NCI-H1092 (cell line): ENCODE measurements at regions not wholly inside any gene's neighbourhood (a gene's known extent, or its start where the extent isn't known, plus 50 kb on each side); places are given as distances from the start of the nearest gene placed in this dataset.

ENCODE experiments used
- DNase-seq: peaks from one replicate; lab custom pipeline; 2025; lab: John Stamatoyannopoulos, UW

- DNase-seq, result no peak
Measured at GRCh38 chr10:8543361-8544056, 489.0 kb downstream of the GATA3 start.

DNA sequence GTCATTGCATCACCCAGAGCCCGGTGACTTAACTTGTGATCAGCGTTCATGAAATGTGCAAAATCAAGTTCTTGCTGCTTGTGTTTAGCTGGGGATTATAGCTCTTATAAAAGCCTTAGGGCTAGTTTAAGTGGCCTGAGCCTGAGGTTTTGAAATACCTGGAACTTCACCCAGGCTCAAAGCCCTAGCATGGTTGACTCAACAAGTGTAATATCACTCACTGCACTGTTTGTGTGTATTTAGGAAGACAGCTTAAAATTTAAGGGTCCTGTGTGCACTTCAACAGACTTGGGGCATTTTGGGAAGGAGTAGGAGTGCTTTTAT is 489.5 kb downstream of the GATA3 start:
- DNase-seq, result no peak

DNA sequence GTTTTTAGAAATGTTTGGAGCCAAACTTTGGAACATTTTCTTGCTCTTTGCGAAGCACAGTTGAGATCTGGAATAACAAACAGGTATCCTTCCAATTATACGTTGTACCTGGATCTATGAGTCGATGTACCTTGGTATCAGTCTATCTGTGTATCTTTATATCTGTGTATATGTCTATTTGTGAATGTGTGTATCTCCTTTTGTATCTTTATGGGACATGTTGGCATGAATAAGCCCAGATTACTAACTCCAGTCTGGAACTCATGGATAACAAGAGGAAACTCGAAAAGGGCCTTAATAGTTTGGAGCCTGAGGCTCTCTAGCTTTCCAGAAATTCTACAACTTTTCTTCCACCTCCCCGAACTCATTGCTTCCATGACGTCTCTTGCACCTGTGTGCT is 490.0 kb downstream of the GATA3 start:
- no peak for DNase-seq

DNA sequence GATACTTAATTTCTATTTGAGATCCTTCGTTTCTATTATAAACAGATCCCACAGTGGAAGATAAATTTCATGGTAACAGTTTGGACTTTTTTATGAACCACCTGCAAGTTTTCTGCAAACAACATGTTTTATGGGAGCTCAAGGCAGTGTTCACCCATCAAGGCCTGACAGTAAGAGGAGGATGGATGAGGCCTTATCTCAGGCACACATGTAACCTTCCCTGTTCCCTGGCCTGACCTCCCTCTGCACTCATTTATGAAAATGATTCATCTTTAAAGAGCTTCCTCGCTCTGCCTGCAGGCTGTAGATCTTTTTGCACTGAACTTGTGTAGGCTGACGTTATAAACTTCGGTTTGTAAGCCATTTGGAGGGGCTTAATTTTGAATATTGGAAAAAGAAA is 500.1 kb downstream of the GATA3 start:
- no peak for DNase-seq

GRCh38 chr10:8556321-8556720 is 501.8 kb downstream of the GATA3 start:
- DNase-seq, result no peak

DNA sequence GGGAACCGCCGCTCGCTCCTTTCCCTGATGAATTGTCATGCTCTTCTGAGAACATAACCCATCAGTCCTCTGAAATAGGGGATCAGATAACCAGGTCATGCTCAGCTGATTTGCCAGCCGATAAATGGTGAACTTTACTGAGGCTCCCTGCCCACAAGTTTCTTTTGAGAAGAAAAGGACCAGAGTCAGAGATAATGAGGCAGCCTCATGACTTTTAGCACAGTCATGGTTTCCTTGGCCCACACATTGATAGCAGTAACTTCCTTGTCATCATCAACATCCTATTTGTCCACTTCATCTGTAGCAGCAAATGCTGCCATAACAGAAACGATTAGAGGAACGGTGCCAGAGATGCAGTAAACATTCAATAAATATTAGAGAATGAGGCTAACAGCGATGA is 509.0 kb downstream of the GATA3 start:
- no peak for DNase-seq

GRCh38 chr10:8566737-8567136 is 512.2 kb downstream of the GATA3 start:
- DNase-seq, result no peak

DNA sequence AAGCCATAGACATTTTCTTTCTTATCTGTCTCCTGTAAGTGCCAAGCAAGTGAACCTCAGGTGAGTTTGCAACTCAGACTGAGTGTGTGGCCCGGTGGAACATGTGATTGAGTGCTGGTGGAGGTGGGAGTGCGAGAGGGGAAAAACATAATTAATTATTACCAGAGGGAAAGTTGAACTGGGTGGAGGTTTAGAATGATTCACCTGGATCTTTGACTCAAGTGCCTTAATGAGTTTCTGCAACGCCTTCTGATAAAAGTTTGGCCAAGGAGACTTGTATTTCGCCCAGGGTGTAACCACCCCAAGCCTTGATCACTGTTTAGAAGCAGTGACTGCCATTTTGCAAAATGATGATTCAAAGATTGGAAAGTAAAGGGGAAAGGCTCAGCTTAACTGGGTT is 513.9 kb downstream of the GATA3 start:
- DNase-seq, result no peak

DNA sequence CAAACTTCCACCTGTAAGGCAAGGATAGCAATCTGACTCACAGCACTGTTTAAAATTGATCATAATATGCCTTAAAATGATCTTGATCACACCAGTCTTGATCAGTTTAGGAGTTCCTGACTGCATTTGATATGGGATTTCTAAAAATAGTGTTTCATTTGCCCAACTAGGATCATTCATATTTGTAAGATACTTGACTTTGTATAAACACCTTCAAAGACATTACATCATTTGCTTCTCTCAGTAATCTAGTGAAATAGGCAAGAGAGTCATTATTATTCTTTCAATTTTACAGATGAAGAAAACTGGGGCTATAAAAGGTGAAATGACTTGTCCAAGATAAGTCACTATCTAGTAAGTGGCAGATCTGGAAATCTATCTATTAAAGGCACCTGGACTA is 521.1 kb downstream of the GATA3 start:
- DNase-seq, result no peak

DNA sequence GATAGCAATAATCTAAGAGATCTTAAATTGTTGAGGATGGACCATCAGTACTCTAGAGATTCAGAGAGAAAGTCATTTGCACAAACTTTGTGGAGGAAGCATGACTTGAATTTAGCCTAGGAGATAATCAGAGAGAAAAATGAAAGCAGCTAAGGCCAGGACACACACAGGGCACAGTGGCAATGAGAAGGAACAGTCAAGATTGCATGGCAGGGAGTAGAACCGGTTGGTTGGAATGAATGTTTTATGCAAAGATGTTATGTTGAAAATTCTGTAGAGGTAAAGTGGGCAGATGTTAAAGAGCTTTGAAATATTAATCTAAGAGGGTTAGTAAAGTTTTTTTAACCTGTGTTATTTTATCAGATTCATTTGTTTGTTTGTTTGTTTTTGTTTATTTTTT is 521.8 kb downstream of the GATA3 start:
- DNase-seq, result no peak

DNA sequence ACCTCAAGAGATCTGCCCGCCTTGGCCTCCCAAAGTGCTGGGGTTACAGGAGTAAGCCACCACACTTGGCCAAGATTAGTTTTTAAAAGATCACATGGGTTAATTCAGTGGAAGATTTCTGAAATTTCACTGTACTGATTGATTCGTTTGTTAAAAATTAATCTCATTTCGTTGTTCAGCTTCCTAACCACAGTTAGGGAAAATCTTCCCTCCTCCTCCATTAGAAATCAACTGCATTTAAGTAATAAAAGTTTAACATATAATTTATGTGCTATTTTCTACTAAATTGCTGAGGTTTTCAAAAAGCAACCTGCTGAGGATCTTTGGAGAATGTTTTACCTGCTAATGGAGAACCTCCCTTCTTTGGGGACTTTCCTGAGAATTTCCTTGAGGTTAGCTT is 522.4 kb downstream of the GATA3 start:
- no peak for DNase-seq

GRCh38 chr10:8577686-8578085 is 523.2 kb downstream of the GATA3 start:
- DNase-seq, result no peak

GRCh38 chr10:8581521-8582225 is 527.2 kb downstream of the GATA3 start:
- DNase-seq, result no peak

DNA sequence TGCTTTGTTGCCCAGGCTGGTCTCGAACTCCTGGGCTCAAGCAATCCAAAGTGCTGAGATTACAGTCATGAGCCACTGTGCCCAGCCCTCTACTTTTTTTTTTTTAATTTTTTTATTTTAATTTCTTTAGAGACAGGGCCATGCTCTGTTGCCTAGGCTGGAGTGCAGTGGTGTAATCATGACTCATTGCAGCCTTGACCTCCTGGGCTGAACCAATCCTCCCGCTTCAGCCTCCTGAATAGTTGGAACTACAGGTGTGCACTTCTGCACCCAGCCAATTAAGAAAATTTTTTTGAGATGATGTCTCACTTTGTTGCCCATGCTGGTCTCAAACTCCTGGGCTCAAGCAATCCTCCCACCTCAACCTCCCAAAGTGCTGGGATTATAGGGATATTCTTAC is 528.6 kb downstream of the GATA3 start:
- no peak for DNase-seq

GRCh38 chr10:8584666-8585065 is 530.2 kb downstream of the GATA3 start:
- DNase-seq, result no peak

DNA sequence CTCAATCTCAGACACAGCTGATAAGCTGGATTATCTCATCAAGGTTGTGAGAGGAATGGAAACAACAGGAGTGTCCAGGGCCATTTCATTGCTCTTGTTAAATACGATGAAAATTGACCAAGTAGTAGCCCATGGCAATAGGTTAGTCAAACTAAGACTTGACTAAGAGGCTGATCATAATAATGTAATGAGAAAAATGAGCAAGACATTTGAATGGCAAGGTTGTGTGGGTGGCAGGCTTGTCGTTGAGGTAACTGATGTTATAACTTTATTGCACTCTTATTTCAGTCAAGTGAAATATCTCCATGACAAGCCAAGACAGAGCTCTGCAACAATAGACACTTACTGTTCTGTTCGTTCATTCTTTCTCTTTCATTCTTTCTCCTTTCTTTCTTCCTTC is 532.0 kb downstream of the GATA3 start:
- no peak for DNase-seq

DNA sequence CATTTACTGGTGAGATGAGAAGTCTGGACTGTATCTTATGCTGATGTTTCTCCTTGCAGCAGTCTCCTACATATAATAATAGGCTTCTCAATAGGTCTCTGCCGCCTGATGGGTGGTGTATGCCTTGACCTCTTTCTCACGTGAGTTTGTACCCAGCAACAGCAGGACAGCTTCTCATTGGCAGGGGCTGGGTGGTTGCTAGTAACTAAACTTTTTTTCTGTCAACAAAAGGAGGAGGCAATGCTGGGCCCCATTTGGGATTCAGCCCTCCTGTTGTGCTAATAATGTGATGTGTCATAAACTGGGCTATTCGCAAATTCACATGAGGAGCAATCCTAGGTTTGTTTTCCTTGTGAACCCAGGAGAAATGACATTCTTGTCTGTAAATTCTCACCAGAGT is 533.6 kb downstream of the GATA3 start:
- no peak for DNase-seq

DNA sequence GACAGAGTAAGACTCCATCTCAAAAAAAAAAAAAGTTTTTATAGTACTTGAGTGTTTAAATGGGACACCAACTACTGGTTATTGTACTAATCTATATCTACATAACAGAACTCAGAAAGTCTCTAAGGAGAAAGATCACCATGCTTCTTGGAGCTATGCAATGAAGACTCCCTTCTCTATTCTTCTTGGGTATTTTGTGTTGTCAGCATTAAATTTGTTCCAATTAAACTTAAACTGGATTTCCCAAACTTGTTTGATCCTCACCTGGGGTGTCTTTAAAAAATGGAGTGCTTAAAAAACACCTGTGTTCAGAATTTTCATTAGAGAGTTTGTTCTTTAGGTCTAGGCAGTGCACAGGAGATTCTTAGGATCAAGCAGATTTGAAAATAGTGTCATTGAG is 536.0 kb downstream of the GATA3 start:
- DNase-seq, result no peak

- DNase-seq, result no peak
Measured at GRCh38 chr10:8591640-8592039, 537.2 kb downstream of the GATA3 start.

- DNase-seq, result no peak
Measured at GRCh38 chr10:8594176-8594575, 539.7 kb downstream of the GATA3 start.

DNA sequence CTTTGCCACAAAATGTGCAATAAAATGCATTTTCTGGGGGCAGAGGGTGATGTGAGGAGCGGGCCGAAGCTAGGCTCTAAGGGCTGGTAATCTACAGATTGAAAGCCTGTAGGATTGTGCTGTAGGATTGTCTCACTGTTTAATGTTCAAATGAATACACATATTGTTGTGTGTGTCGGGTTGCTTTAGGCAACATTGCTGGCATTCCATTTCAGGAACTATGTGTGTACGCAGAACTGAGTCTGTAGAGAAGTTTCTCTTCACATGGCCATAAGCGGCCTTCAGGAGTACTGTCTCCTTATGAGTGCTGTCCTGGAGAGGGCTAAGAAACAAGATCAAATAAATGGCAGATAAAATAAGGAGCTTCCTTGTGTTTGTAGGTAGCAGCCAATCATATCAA is 540.2 kb downstream of the GATA3 start:
- no peak for DNase-seq

- DNase-seq, result no peak
Measured at GRCh38 chr10:8595140-8595539, 540.7 kb downstream of the GATA3 start.

- DNase-seq, result no peak
Measured at GRCh38 chr10:8596929-8597472, 542.5 kb downstream of the GATA3 start.

DNA sequence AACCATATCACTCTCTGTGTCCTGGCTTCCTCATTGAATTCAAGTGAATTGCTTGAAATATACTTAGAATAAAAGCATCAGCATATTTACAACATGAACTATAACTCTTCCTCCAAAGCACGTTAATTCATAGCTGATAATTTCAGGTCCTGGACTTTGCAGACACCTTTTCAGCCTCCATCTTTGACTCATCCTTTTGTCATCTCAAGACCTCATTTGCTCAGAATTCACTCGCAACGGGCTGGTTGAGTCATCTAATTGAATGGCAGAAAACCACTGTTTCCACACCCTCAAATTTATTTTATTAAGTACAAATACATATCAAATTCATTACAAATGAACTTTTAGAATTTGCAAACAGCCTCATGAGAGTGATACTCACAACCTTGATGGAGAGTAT is 545.7 kb downstream of the GATA3 start:
- no peak for DNase-seq
